ENCODE measurements at regions not wholly inside any gene's neighbourhood (a gene's known extent, or its start where the extent isn't known, plus 50 kb on each side); places are given as distances from the start of the nearest gene placed in this dataset.

- no peak for TF ChIP-seq ZNF274 (IDR thresholded peaks at IDR 0.05; ENCODE audit: low read depth, low read length)
- no peak for TF ChIP-seq YY1 (IDR thresholded peaks at IDR 0.05; ENCODE audit: insufficient read depth, insufficient read length)
Observed at GRCh38 chr4:187090401-187090800, 366.7 kb upstream of the FAT1 start.

Measured in NT2/D1 (cell line).